Gastroesophageal sphincter (tissue), 3 donors: ENCODE measurements at regions not wholly inside any gene's neighbourhood (a gene's known extent, or its start where the extent isn't known, plus 50 kb on each side); places are given as distances from the start of the nearest gene placed in this dataset.

Source experiments
- EP300 ChIP-seq: sonication (generic); formaldehyde crosslinking; IDR thresholded peaks from one replicate; pipeline ENCODE4 v1.6.1; 2017; ENCODE audit warnings: antibody characterized with exemption, mild to moderate bottlenecking
- POLR2A ChIP-seq, 2 donors: fragments of 450-650 bp; IDR thresholded peaks; one replicate each; pipeline ENCODE4 v1.6.1; 2017; ENCODE audit warnings: antibody characterized with exemption in 2 of 2, mild to moderate bottlenecking in 2 of 2, moderate library complexity in 1 of 2
- POLR2AphosphoS5 ChIP-seq: sonication (generic); formaldehyde crosslinking; IDR thresholded peaks from one replicate; pipeline ENCODE4 v1.6.1; 2017; ENCODE audit warnings: antibody characterized with exemption
- TF ChIP-seq, protein P1 (sequence below), 4 experiments: fragments of 200-600 bp in 2 of 4; fragments of 450-650 bp in 2 of 4; sonication (generic) in 1 of 4; IDR thresholded peaks; one replicate each; pipeline ENCODE4 v1.5.1; 2017 to 2019; ENCODE audit warnings: antibody characterized with exemption in 4 of 4, mild to moderate bottlenecking in 2 of 4, moderate library complexity in 2 of 4

DNA sequence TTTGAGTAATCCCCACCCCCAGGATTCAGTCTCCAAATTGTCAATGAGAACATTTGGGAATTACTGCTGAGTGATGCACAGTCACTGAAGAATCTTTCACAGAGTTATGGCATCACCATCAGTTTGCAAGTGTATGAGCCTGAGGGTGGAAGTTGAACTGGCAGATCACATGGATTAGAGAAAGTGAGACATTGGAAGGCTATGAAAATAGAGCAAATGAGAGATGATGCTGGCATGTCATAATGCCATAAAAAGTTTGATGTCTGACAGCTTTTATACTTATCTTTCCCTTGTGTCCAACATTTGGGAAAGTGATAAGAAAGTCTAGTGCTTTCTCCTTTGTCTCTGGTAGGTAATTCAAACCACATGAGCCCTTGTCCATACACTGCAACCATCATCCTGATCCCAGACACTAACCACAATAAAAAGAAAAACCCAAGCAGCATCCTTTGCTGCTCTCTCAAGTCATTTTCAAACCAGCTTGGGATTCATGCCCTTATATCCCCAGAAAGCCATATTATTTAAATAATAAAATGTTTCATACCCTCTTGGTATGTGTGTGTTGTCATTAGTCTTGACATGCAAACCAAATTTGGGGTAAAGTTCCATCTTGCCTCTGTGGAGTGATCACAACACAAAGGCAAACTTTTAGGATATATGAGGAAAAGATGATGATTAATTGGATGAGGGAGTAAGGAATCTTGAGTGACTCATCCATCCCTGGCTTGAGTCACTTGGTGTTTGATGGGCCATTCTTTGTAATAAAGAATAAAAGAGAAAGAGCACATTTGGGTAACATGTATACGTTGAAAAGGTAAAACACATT lies 438.9 kb downstream of the GRXCR1 start:
- TF ChIP-seq, protein P1, sequence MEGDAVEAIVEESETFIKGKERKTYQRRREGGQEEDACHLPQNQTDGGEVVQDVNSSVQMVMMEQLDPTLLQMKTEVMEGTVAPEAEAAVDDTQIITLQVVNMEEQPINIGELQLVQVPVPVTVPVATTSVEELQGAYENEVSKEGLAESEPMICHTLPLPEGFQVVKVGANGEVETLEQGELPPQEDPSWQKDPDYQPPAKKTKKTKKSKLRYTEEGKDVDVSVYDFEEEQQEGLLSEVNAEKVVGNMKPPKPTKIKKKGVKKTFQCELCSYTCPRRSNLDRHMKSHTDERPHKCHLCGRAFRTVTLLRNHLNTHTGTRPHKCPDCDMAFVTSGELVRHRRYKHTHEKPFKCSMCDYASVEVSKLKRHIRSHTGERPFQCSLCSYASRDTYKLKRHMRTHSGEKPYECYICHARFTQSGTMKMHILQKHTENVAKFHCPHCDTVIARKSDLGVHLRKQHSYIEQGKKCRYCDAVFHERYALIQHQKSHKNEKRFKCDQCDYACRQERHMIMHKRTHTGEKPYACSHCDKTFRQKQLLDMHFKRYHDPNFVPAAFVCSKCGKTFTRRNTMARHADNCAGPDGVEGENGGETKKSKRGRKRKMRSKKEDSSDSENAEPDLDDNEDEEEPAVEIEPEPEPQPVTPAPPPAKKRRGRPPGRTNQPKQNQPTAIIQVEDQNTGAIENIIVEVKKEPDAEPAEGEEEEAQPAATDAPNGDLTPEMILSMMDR (IDR thresholded peaks at IDR 0.05): no peak
- TF ChIP-seq POLR2A (IDR thresholded peaks at IDR 0.05): no peak
- no peak for TF ChIP-seq POLR2AphosphoS5
- no peak for TF ChIP-seq EP300
